ENCODE measurements at regions not wholly inside any gene's neighbourhood (a gene's known extent, or its start where the extent isn't known, plus 50 kb on each side); places are given as distances from the start of the nearest gene placed in this dataset.

GRCh38 chr1:171405391-171405714 is 80.0 kb upstream of the PRRC2C start:
- Histone ChIP-seq H4K91ac (replicated peaks; ENCODE audit: insufficient read length, low read length) (no peak overlapping the region), H4K20me1 (replicated peaks in 1 of 2; ENCODE audit: control insufficient read depth in 1 of 2, insufficient read depth in 2 of 2, low read length in 2 of 2) (no peaks in the 10 kb centered on the region), H2BK120ac (replicated peaks; ENCODE audit: low read depth, low read length) (no peak overlapping the region), H3K4ac (replicated peaks; ENCODE audit: insufficient read length, low read depth, low read length) (no peak overlapping the region), H2BK12ac (ENCODE audit: low read depth, low read length) (no peak overlapping the region), H3K79me2 (ENCODE audit: control insufficient read depth in 1 of 2, insufficient read depth in 2 of 2, low read length in 2 of 2) (no peaks in the 10 kb centered on the region), H3K9me3 (ENCODE audit: insufficient read depth in 2 of 2, low read depth in 1 of 2, low read length in 1 of 2) (no peaks in the 10 kb centered on the region), H2BK15ac (ENCODE audit: low read length) (no peak overlapping the region), H4K8ac (ENCODE audit: extremely low read depth, insufficient read depth, low read length) (no peak overlapping the region), H2BK5ac (ENCODE audit: low read depth, low read length) (no peak overlapping the region), H3K23me2 (ENCODE audit: low read depth, low read length) (no peaks in the 10 kb centered on the region), H3K4me1 (replicated peaks in 1 of 4; ENCODE audit: control insufficient read depth in 3 of 4, insufficient read depth in 4 of 4, low read length in 3 of 4) (peaks cover 0 to 6% (median 5%) of the 10 kb centered on the region in 4 experiments; a peak in 4 of 7 replicates), H3K23ac (ENCODE audit: insufficient read length) (no peak overlapping the region), H2AFZ (ENCODE audit: low read length) (no peak overlapping the region), H3K27ac (ENCODE audit: low read depth, low read length) (no peak overlapping the region), H4K5ac (ENCODE audit: insufficient read length, low read depth, low read length) (no peak overlapping the region), H3K36me3 (ENCODE audit: control insufficient read depth in 2 of 4, insufficient read depth in 4 of 4, low read length in 3 of 4) (no peaks in the 10 kb centered on the region), H3K9ac (replicated peaks in 1 of 4; ENCODE audit: extremely low read depth in 1 of 4, low read depth in 3 of 4, low read length in 3 of 4) (no peak overlapping the region), H2BK20ac (ENCODE audit: low read length) (no peak overlapping the region), H3K56ac (replicated peaks; ENCODE audit: insufficient read length, low read depth, low read length) (no peak overlapping the region), H3K4me3 (ENCODE audit: extremely low read depth in 1 of 4, insufficient read depth in 2 of 4, low read depth in 3 of 4, low read length in 4 of 4) (no peak overlapping the region), H2AK5ac (ENCODE audit: low read depth, low read length) (no peak overlapping the region), H3K18ac (ENCODE audit: extremely low read depth, low read length) (no peak overlapping the region), H3K27me3 (replicated peaks in 1 of 4; ENCODE audit: control insufficient read depth in 3 of 4, extremely low read depth in 1 of 4, insufficient read depth in 3 of 4, low read length in 3 of 4) (no peaks in the 10 kb centered on the region), H3K4me2 (ENCODE audit: insufficient read depth in 1 of 2, low read depth in 2 of 2, low read length in 2 of 2) (no peak overlapping the region), H3K14ac (ENCODE audit: insufficient read length) (no peak overlapping the region), H3K79me1 (ENCODE audit: low read depth, low read length) (no peaks in the 10 kb centered on the region)
- DNase-seq (ENCODE audit: low read depth in 1 of 2, low spot score in 2 of 2) (no peak), FAIRE-seq (no peak)
- TF ChIP-seq CTBP2 (IDR thresholded peaks at IDR 0.05; ENCODE audit: borderline replicate concordance, insufficient read depth, insufficient read length, low read length) (no peak), E2F6 (IDR thresholded peaks at IDR 0.05) (no peak), BCL11A (IDR thresholded peaks at IDR 0.05; ENCODE audit: low read depth in 2 of 2, low read length in 2 of 2) (no peak), KDM1A (IDR thresholded peaks at IDR 0.05; ENCODE audit: borderline replicate concordance, low read length) (no peak), EP300 (IDR thresholded peaks at IDR 0.05; ENCODE audit: borderline replicate concordance in 1 of 2, low read depth in 2 of 2, low read length in 2 of 2) (no peak), CHD2 (IDR thresholded peaks at IDR 0.05; ENCODE audit: low read length) (no peak), KDM4A (IDR thresholded peaks at IDR 0.05; ENCODE audit: low read depth, low read length, severe bottlenecking) (no peak), SRF (IDR thresholded peaks at IDR 0.05; ENCODE audit: low read depth, low read length) (no peak), RXRA (IDR thresholded peaks at IDR 0.05; ENCODE audit: insufficient read depth, low read depth, low read length) (no peak), USF2 (IDR thresholded peaks at IDR 0.05; ENCODE audit: low read length) (no peak), EGR1 (IDR thresholded peaks at IDR 0.05; ENCODE audit: borderline replicate concordance, low read depth, low read length) (no peak), RNF2 (IDR thresholded peaks at IDR 0.05; ENCODE audit: borderline replicate concordance, low read depth, low read length, missing control alignments, poor library complexity, severe bottlenecking) (no peak)
- ChIA-PET POLR2A (ENCODE audit: partially characterized antibody) (no interaction called here), CTCF (ENCODE audit: partially characterized antibody) (interaction anchor here (0.6 to 4.3 kb wide), 23 partner anchors 8 to 464 kb away, joined by 3 to 20 read pairs (median 3); partner anchors contain the start of genes FMO1, FMO4 and PRRC2C)
- WGBS, 2 experiments (ENCODE audit: extremely low coverage in 1 of 2, insufficient coverage in 1 of 2, insufficient read length in 1 of 2, insufficient replicate concordance in 2 of 2, low coverage in 1 of 2, low lambda C conversion rate in 2 of 2, missing lambda C conversion rate in 1 of 2) = 90% methylated on average over 1 of the region's 1 CpG; no CpG with 5 or more reads in 1 of the 2 experiments

Data from H1 (cell line).